HT1080 (cell line): ENCODE measurements at regions not wholly inside any gene's neighbourhood (a gene's known extent, or its start where the extent isn't known, plus 50 kb on each side); places are given as distances from the start of the nearest gene placed in this dataset.
"Not testable (repeated sequence)": the region's sequence is repeated elsewhere in the genome, so short reads cannot be mapped to it uniquely, and the experiment has no call there.

Experiments used
- DNase-seq: peaks from one replicate; pipeline ENCODE4 v3.0.0-alpha.2; 2015; ENCODE audit warnings: low read depth

- DNase-seq = peak; percentile 39
These were observed 265.5 kb upstream of the ATP10A start for GRCh38 chr15:26128611-26129140.

GRCh38 chr15:26126819-26127387, 263.8 kb upstream of the ATP10A start:
- no peak for DNase-seq

- DNase-seq = no peak
These were observed 262.9 kb upstream of the ATP10A start for GRCh38 chr15:26126070-26126469.

DNA sequence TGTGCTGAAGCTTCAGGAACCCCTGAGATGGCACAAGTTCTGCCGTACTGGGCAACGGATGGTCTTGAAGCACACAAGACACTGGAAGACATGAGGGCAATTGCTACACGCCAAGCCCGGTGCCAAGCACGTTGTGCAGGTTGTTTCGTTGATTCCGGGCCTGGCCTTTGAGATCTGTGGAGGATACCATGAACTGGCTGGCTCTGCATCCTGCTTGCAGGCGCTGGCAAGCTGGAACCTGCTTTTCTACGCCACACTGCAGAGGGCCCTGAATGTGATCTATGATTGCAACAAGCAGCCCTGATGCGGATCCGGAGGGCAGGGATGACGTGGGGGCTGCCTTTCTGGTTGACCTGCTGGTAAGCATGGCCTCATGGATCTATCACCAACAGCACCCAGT, 262.5 kb upstream of the ATP10A start:
- no peak for DNase-seq

DNA sequence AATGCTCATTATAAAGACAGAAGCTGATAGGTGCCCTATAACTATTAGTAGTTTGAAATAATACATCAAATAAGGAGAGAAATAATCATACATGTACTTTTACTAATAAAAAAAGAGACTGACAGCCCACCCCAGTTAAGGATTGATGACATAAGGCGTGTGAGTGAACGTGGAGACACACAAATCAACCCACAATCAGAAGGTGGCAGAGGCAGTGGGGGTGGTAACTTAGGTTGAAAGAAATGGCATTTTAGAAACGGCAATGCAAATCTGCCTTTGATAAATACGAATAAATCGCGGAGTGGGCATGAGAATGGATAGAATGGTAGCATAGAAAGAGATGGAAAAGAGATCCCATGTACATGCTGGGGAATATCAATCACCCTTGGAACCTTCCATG, 256.2 kb upstream of the ATP10A start:
- no peak for DNase-seq

GRCh38 chr15:26115229-26115943, 252.3 kb upstream of the ATP10A start:
- DNase-seq = no peak

DNA sequence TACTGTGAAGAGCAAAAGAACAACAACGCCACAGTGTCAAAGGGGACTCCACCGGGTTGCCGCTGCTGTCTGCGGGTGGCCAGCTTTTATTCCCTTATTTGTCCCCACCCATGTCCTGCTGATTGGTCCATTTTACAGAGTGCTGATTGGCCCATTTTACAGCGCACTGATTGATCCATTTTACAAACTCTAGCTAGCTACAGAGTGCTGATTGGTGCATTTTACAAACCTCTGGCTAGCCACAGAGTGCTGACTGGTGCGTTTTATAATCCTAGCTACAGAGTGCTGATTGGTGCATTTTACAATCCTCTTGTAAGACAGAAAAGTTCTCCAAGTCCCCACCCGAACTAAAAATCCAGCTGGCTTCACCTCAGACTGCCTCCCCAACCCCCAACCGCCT, 251.0 kb upstream of the ATP10A start:
- DNase-seq = not testable (repeated sequence)

- DNase-seq = no peak
These were observed 250.2 kb upstream of the ATP10A start for GRCh38 chr15:26113296-26113695.

GRCh38 chr15:26109203-26109602, 246.1 kb upstream of the ATP10A start:
- DNase-seq = no peak

GRCh38 chr15:26106556-26106955, 243.4 kb upstream of the ATP10A start:
- no peak for DNase-seq

- peak; percentile 69 for DNase-seq
These were observed 239.9 kb upstream of the ATP10A start for GRCh38 chr15:26103002-26103404.

- DNase-seq = no peak
These were observed 239.2 kb upstream of the ATP10A start for GRCh38 chr15:26102365-26102764.

- DNase-seq = no peak
These were observed 238.3 kb upstream of the ATP10A start for GRCh38 chr15:26101443-26101842.

- DNase-seq = no peak
These were observed 235.7 kb upstream of the ATP10A start for GRCh38 chr15:26098801-26099200.

DNA sequence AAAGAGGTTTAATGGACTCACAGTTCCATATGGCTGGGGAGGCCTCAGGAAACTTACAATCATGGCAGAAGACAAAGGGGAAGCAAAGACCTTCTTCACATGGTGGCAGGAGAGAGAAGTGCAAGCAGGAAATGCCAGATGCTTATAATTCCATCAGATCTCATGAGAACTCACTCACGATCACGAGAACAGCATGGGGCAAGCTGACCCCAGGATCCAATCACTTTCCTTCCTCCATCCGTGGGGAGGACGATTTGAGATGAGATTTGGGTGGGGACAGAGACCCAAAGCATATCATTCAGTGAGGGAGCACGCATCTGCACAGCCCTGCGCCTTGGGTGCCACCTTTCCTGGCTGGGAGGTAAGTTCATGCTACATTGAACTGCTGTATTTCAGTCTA, 234.1 kb upstream of the ATP10A start:
- no peak for DNase-seq

DNA sequence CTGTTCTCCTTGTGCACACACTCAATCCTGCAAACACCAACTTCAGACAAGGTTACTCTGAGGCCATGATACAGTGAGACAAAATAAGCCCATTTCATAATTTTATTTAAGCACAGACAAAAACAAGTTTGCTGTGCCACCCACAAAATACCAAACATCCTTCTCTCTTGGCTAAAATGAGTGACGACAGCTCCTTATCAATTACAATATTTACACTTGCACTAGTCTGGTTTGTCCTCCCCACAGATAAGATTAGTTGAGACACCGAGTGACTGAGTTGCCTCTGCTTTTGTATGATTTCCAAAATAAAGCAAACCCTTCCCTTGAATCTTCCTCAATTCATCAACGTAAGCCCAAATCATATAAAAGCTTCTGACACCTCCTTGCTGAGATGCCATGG, 233.5 kb upstream of the ATP10A start:
- no peak for DNase-seq

DNA sequence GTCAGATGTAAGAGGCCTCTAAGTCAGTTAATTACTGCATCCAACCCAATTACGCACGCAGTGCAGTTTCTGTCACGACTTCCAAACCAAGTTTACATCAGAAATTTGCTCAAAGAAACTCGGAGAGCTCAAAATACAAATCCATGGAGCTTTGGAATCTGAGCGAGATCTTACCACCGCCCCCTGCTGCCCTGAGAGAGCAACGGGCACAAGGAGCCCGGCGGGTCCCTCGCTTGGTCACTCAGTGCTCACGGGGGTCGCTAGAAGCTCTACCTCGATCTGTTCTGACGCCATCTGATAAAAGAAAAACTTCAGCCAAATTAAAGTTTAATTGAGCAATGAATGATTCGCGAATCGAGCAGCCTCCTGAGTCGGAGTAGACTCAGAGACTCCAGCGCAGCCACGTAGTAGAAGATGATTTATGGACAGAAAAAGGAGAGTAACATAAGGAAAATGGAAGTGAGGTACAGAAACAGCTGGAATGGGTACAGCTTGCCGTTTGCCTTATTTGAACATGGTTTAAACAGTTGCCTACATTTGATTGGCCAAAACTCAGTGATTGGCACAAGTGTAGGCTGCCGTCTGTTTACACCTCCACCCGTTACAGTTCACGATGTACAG, 232.7 kb upstream of the ATP10A start:
- no peak for DNase-seq

DNA sequence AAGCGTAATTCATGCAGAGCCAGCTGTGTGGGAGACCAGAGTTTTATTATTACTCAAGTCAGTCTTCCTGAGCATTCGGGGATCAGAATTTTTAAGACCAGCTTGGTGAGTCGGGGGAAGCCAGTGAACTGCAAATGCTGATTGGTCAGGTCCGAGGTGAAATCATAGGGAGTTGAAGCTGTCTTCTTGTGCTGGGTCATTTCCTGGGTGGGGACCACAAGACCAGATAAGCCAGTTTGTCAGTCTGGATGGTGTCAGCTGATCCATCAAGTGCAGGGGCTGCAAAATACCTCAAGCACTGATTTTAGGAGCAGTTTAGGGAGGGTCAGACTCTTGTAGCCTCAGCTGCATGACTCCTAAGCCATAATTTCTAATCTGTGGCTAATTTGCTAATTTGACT, 228.1 kb upstream of the ATP10A start:
- no peak for DNase-seq

- DNase-seq = peak; percentile 49
These were observed 224.8 kb upstream of the ATP10A start for GRCh38 chr15:26087881-26088280.

- DNase-seq = peak; percentile 67
These were observed 224.3 kb upstream of the ATP10A start for GRCh38 chr15:26087395-26087794.

- no peak for DNase-seq
These were observed 221.6 kb upstream of the ATP10A start for GRCh38 chr15:26084771-26085170.

DNA sequence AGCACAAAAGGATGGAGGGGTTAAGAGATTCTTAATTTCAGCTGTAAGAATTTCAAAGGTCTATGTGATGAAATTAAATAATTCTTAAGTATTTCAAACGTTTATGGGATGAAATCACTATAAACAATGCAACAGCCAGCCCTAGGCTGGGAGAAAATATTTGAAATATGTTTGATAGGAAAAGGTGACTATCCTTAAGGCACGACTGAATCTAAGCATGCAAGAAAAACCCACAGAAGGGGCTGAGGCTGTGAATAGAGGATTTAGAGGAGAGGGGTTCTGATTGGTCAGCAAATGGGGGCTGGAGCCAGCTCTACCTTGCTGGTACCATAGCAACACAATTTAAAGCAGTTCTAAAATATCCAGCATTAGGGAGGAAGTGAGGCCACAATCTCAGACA, 220.8 kb upstream of the ATP10A start:
- DNase-seq = no peak

DNA sequence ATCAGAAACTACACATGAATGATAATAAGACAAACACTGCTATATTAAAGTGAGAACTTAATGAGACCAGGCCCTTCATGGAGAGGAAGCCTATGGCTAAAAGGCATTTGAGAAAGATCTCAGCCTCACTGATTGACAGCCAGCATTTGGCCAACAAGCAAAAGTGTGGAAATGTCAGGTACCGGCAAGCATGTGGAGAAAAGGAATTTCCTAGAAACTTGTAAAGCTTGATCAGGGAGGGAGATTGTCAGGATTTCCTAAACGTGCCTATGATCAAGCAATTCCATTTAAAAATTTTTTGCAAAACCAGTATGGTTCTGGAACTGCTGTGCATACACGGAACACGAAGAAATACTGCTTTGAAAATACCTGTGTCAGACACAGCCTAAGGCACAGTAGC, 220.3 kb upstream of the ATP10A start:
- no peak for DNase-seq
